NCI-H1417 treated with DMSO at 0.1 percent for 48 hours (cell line): ENCODE measurements at regions not wholly inside any gene's neighbourhood (a gene's known extent, or its start where the extent isn't known, plus 50 kb on each side); places are given as distances from the start of the nearest gene placed in this dataset.

Experiments
- DNase-seq: peaks from one replicate; lab custom pipeline; 2025; lab: John Stamatoyannopoulos, UW

DNA sequence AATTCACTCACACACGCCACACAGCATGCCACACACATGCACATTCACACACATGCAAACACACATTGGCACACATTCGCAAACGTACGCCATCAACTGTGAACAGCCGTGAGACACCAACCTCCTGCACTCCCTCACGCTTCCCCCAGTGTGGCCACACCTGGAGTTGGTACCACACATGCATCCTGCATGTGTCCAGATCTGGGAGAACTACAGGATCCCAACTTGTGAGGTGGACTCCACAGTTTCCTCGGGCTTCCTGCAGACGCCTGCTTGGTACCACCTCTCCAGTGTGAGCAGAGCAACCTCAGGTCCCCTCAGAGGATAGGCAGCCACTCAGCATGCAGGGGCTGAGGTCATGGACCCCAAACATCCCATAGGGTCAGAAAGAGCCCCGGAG lies 239.0 kb downstream of the EIPR1 start:
- DNase-seq: no peak

DNA sequence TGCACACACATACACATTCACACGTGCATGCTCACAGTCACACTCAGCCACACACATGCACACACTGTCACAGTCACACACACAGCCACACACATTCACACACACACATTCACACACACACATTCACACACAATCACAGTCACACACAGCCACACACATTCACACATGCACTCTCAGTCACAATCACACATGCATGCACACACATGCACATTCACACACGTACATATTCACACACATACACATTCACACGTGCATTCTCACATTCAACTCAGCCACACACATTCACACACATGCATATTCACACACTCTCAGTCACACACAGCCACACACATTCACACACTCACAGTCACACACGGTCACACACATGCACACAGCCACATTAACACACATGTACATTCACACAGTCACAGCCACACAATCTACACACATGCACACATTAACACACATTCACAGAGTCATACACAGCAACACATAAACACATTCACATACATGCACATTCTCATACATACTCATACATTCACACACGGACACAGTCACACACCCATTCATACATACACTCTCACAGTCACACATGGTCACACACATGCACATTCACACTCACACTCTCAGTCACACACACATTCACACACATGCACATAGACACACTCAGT lies 239.8 kb downstream of the EIPR1 start:
- no peak for DNase-seq

DNA sequence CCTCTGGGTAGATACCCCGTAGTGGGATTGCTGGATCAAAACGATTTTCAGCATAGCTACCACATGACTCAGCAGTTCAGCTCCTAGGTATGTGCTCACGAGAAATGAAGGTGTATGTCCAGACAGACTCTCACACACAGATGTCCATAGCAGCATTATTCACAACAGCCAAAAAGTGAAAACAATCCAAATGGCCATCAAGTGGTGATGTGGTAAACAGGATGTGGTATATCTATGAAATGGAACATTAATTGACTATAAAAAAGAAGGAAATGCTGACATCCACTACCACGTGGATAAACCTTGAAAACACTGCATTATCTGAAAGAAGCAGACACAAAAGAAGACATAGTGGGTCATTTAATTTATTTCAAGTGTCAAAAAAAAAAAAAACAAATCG lies 241.9 kb downstream of the EIPR1 start:
- DNase-seq: no peak

DNA sequence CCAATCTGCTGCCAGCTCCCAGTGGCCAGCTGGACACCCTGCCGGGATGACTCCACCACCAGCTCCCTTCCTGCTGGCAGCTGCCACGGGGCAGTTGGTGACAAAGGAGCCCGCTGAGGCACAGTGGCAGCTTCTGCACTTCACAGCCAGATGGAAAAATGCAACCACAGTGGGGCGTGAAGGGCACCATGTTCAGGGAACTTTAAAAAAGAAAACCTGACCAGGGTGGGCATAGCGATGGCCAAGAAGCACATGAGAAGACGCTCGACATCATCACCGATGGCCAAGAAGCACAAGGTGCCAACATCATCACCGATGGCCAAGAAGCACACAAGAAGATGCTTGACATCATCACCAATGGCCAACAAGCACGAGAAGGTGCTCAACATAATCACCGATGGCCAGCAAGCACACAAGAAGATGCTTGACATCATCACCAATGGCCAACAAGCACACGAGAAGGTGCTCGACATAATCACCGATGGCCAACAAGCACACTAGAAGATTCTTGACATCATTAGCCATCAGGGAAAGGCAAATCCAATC lies 243.5 kb downstream of the EIPR1 start:
- DNase-seq: no peak

DNA sequence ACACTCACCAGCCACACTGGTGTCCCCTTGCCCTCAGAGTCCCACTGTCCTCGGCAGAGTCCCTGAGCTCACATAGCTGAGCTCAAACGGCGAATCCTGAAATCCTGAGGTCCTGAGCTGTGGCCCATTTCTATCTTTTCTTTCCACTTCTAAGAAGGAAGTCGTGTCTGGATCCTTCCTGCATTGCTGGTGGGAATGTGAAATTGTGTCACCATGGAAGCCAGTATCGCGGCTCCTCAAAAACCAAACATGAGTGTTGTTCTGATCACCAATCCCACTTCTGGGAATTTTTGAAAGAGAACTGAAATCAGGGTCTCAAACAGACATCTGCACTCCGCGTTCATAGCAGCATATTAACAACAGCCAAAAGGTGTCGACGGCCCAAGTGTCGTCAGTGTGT lies 244.7 kb downstream of the EIPR1 start:
- DNase-seq: no peak

DNA sequence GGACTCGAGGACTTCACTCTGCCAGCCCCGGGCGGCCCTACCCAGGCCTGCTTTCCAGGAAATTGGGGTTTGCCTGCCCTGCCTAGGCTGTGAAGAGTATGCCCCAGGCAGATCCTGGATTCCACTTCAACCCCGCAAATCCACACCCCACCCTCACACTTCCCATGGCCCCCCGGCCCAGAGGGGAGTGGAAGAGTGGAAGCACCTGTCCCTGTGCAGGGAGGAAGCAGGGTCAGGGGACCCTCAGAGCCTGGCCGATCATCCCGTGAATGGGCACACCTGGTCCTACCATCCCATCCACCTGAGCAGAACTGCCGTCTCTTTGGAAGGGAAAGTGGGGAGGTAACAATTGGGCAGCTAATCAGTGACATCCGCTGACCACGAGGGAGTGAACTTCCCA lies 245.2 kb downstream of the EIPR1 start:
- DNase-seq: no peak

DNA sequence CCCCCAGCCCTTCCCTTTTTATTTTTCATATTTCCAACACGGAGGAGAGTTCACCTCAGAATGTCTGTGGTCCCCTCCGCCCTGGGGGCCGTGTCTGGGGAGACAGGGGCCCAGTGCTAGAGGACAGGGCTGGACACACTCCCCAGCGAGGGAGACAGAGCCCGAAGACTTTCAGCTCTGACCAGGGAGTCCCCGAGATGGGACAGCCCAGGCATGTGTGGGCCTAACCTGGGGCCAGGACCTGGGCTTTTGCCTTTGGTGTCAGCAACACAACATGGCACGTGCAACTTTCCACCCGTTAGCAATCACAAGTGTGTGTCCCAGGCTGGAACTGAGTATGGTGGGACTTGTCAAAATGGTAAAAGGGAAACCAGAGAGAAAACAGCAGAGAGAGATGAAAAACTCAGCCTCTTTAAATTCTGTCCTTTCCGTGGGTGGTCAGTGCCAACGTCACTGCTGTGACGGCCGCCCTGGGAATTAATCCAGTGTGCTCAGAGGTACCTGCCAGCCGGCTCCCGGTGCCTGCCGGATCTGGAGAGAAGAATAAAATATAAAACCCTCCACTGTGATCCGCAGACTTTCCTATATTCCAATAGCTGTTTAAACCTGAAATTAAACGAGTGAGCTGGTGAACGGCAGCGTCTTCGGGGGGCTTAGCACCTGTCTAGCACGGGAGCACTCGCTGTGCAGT lies 245.8 kb downstream of the EIPR1 start:
- no peak for DNase-seq

DNA sequence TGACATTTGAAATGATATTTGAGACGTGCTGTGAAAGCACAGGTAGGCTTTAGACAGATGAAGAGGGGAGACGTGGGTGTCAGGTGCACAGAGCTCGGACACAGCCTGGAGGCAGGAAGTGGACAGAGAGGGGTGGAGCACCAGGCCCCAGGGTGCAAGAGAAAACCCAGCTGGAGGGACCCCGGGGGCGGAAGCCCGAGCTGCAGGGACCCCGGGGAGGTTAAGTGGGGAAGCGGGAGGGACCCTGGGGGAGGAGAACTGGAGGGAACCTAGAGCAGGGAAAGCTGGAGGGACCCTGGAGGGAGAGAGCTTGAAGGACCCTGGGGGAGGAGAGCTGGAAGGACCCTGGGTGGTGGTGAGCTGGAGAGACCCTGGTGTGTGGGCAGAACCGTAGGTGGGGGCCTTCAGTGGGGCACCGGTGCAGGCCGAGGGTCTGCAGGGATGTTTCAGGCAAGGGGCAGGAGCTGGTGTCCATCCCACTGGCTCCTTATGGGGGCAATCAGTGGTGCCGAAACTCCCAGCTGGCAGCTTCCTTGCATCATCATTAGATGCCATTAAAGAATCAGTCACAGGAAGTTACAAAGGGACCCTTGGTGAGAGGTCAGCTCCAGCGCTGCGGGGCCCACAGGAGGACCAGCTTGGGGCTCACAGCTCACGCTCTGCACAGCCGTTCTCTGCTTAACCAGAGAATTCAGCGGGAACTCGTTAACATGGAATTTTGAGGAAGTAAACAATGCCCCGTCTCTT lies 246.6 kb downstream of the EIPR1 start:
- DNase-seq: no peak

DNA sequence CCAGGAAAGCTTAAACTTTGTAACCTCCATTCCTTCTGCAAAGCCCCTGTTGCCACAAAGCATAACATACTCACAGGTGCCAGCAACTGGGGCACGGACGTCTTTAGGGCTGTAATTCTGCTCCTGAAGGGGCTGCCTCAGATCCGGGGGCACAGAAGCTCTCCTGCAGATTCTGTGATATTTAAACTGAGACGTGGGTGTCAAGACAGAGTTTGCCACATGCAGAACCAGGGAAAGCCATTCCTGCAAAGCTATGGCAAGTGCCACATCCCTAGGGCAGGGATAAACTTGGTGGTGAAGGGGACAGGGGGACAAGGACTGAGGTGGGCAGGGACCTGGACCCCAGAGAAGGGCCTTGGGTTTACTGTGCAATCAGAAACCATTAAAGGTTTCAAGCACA lies 247.2 kb downstream of the EIPR1 start:
- no peak for DNase-seq

DNA sequence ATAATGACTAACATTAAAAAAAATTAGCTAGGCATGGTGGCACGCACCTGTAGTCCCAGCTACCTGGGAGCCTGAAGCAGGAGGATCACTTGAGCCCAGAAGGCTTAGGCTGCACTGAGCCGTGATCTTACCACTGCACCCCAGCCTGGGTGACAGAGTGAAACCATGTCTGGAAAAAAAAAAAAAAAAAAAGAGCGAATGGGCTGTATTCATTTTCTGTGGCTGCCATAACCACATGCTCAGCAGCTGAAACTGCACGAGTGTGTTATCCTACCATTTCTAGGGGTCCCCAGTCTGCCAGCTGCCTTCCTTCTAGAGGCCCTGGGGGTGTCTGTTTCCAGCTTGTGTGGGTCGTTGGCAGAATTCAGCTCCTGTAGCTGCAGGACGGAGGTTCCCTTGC lies 247.8 kb downstream of the EIPR1 start:
- no peak for DNase-seq

DNA sequence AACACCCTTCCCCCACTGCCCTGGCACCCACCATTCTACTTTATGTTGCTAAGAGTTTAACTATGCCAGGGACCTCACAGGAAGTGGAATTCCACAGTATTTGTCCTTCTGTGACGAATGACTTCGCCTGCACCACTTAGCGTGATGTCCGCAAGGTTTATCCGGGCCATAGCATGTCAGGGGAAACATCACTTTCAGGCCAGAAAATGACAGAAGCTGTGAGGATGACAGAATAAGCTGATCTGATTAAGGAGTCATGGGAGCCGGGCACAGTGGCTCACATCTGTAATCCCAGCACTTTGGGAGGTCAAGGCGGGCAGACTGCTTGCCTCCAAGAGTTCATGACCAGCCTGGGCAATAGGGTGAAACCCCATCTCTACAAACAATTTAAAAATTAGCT lies 248.8 kb downstream of the EIPR1 start:
- DNase-seq: no peak

DNA sequence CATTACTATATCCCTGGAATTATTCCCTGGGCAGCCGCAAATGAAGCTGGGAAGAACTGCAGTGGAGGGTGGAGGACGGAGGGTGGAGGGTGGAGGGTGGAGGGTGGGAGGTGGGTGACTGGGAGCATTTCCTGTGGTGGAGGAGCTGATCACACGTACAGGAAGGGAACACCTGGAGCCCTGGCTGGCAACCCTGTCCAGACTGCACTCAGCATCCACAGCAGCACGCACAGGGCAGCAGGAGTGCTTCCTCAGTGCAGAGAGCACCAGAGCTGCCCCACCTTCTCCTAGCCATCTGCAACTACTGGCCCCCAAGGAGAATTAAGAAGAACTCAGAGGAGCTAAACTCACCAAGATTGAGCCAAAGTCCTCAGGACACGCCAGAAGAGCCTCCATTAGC lies 249.9 kb downstream of the EIPR1 start:
- no peak for DNase-seq

DNA sequence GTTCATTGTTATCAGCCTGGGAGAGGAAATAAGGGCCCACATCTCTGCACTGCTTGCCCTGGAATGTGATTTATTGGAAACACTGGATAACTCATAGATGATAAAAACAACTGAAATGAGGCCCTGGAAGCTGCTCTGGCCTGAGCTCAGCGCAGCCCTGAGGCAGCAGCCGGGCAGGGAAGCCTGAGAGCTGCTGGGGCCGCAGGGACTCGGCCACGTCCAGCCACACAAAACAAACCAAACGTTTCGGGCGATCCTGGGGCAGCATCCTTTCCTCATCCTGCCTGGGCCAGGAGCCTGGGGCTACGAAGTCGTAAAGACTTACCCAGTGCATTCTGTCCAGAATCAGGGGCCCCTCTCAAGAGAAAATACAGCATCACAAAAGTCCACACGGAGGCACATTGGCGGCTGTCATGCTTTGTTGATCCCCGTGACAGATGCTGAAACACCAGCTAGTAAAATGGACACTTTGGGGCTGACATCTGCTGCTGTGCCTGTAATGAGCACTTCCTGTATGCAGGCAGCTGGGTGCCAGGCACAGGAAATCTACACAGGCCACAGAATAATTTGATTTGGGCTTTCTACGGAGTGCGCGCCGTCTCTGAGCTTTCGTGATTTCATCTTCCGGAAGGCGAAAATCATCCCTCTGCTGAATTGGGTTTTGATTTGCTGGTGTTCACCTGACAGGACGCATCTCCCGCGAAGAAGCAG lies 250.6 kb downstream of the EIPR1 start:
- DNase-seq: no peak

DNA sequence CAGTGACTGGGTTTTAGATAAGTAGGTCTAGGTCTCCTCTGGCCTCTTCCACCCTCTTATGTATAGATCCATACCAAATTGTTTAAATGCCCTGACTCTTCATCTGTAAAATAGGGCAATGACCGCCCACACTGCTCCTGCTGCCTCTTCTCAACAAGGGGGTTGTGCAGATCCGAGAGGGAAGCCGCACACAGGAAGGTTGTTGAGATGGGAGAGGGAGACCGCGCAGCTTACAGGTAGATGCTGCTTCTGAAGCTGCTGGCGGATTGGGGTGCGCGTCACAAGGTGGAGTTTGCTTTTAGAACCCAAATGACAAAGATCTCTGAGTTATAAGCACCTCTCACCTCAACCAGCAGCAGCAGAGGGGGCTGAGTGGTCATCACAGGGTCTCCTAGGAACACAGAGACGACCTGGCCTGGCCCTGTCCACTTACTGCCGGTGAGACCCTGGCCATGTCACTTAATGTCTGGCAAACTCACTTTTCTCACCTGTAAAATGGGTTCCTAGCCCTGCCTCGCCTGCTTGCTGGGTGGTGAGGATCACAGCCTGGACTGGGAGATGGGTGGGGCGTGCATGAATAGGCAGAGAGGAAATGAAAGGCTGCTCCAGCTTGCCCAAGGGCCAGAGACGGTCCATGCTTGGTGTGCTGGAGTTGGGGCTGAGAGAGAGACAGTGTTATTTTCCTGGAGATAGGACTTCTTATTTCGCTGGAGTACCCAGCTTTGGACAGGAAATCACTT lies 251.3 kb downstream of the EIPR1 start:
- DNase-seq: no peak

DNA sequence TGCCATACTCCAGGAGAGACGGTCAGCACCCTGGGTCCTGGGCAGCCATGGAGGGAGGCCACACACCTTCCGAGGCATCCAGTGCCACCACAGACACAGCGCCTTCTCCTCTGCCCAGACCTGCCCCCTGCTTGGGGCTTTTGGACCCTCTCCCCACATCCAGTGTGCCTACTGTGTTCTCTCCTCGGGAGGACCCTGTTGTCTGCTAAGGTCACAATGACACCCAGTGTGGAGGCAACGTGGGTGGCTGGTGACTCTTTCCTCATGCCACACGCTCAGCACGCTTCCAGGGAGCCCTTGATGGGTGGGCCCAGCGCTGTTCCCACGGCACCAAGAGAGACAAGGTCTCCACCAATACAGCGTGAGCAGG lies 251.9 kb downstream of the EIPR1 start:
- DNase-seq: no peak

DNA sequence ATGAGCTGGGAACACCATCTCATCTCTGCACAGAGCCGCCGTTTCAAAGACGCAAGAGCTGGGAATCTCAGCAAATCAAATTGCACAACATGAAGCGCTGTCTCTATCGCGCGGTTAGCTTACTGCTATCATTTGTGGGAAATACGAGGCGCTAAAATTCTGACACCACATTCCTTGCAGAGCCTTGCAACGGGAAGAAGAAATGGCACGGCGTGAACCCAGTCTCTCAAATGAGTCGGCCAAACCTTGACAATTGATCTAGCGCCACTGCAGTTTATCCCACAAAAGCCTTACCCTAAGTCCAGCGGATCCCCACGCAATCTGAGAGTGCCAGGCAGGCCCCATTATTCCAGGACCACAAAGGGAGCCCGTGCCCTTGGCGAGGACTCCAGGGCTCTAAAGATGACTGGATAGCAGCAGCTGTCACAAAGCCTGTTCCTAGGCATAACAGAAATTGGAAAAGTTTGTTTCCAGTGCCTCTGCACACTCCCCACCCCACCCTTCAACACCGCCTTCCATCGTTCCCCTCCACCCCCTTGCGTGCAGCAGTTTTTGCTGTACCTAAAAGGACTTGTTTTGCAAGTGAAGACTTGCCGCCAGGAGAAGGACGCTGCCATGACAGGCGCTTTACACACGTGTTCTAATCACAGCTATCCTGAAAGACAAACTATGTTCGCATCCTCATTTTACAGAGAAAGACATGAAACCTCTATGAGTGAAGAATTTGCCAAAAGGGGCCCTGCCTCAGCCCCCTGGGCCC lies 252.4 kb downstream of the EIPR1 start:
- no peak for DNase-seq

DNA sequence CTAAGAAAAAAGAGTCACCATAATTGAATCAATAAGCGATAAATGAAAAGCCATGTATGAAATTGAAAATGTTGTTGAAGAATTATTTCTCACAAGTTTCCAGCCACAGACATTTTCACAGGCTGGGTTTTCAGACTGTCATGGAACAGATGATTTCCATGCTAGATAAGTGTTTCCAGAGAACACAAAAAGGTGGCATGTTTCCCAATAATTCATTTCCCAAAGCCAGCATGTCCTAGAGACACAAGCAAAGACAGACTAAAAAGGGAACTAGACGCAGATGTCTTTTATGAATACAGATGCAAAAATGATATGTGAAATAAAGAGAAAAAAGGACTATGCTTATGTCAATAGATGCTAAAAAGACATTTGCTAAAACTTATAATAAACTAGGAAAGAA lies 255.1 kb downstream of the EIPR1 start:
- no peak for DNase-seq

DNA sequence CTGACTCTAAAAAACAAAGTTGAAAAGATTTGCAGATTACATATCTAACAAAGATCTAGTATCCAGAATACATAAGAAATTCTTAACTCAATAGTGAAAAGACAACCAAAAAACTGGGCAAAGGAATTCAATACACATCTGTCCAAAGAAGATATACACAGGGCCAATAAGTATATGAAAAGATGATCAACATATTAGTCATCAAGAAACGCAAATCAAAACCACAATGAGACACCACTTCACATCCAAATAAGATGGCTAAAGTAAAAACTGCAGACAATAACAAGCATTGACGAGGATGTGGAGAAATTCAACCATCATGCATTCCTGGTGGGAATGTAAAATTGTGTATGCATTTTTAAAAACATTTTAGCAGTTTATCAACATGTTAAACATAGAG lies 256.0 kb downstream of the EIPR1 start:
- no peak for DNase-seq

DNA sequence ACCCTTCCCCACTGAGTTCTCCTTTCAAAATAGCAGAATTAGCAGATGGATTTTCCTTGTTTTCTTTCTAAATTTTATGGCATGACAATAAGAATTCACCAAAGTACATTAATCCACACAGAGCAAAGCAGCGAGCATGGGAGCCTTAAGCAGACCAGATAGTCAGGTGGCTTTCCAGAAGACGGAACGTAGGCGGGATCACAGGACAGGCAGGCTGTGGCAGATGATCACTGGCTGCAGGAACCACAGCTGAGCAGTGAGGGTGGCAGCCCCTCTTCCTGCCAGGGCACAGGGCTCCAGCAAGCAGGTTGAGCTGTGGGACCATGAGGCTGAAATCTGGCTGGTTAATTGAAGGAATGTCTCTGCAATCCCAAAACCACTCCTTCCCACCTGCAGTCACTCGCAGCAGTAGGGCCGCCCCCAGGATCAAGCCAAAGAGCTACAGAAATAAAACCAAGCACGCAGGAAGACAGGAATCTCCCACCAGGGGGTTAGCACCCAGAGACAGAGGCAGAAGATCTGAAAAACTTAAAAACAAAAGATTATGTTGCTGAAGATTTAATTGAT lies 259.9 kb downstream of the EIPR1 start:
- DNase-seq: no peak

DNA sequence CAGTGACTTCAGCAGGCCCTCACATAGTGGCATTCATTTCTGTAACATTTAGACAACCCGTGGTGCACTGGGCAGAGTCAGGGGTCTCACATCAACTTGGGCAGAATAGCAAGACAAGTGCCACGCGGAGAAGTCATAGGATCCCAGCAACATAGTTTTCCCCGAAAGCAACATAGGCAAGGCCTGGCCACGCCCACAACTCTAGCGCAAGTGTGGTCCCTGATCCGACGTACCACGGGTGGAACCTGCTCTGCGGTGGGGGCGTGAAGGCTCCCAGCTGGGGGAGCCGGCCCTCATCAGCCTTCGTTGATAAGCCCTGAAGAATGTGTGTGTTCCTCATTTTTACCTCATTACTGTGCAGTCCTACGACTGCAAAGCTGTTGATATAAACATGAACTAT lies 261.2 kb downstream of the EIPR1 start:
- DNase-seq: no peak
